ENCODE measurements at regions not wholly inside any gene's neighbourhood (a gene's known extent, or its start where the extent isn't known, plus 50 kb on each side); places are given as distances from the start of the nearest gene placed in this dataset.
"Not testable (repeated sequence)": the region's sequence is repeated elsewhere in the genome, so short reads cannot be mapped to it uniquely, and the experiment has no call there.

DNA sequence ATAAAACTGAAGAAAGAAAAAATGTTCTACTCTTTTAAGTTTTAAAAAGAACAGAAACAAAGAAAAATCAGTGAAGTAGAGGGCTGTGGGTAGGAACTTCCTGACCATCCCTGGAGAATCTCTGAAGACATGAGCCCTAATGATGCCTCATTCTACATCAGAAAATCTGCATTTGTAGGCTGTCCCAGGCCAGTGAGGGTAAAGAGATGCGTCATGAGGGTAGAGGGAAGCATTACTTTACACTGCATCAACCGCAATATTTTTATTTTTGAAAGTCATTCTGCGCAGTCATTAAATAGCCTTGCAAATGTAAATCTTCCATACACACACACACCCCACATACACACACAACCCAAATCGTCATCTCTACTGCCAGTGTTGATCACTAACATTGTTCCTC lies 82.1 kb upstream of the CABCOCO1 start:
- H3K4me1 ChIP-seq: no peaks in the 10 kb centered on the region
- no peak overlapping the region for H3K27ac ChIP-seq
- no peak overlapping the region for H3K4me3 ChIP-seq
- TF ChIP-seq, protein P1, sequence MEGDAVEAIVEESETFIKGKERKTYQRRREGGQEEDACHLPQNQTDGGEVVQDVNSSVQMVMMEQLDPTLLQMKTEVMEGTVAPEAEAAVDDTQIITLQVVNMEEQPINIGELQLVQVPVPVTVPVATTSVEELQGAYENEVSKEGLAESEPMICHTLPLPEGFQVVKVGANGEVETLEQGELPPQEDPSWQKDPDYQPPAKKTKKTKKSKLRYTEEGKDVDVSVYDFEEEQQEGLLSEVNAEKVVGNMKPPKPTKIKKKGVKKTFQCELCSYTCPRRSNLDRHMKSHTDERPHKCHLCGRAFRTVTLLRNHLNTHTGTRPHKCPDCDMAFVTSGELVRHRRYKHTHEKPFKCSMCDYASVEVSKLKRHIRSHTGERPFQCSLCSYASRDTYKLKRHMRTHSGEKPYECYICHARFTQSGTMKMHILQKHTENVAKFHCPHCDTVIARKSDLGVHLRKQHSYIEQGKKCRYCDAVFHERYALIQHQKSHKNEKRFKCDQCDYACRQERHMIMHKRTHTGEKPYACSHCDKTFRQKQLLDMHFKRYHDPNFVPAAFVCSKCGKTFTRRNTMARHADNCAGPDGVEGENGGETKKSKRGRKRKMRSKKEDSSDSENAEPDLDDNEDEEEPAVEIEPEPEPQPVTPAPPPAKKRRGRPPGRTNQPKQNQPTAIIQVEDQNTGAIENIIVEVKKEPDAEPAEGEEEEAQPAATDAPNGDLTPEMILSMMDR (IDR thresholded peaks at IDR 0.05 in 8 of 11, conservative IDR thresholded peaks at IDR 0.05 in 3 of 11): no peak
- TF ChIP-seq POLR2AphosphoS5 (IDR thresholded peaks at IDR 0.05) (no peak), POLR2A (IDR thresholded peaks at IDR 0.05) (no peak)
- 89 to 92% (median 91%) methylated on average over 4 of the region's 4 CpGs for WGBS, 5 donors
- intact Hi-C loops (cut with DNase I; ENCODE audit: low total_unique reads): no loop called here
- H3K36me3 ChIP-seq: no peaks in the 10 kb centered on the region
- DNase-seq: no peak
- no peaks in the 10 kb centered on the region for H3K27me3 ChIP-seq (replicated peaks in 1 of 7)
- no peaks in the 10 kb centered on the region for H3K9me3 ChIP-seq

DNA sequence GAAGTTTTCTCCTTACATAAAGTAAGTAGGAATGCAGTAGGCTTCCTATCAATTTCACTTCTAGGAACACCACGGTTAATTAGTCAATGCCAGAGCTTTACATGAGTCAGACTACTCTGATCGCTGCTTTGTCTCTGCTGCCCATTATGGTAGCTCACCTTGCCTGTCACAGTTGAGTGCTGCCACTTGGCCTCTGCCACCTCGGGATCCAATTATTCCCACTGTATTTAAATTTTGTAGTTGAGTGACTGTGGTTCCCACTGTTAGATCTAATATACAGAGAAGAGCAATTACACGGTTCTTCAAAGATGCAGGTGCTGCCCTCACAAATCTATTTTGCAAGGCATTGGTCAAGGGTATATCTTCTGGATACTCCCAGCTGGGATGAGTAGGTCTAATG lies 92.5 kb upstream of the CABCOCO1 start:
- DNase-seq; H3K27me3 ChIP-seq (replicated peaks in 1 of 7); H3K27ac ChIP-seq; H3K4me1 ChIP-seq; intact Hi-C loops (cut with DNase I; ENCODE audit: low total_unique reads); H3K4me3 ChIP-seq; H3K36me3 ChIP-seq: not testable (repeated sequence)
- 64 to 92% (median 79%) methylated on average over 4 of the region's 4 CpGs for WGBS, 5 donors
- peaks cover 0 to 26% (median 16%) of the 10 kb centered on the region in 8 donors for H3K9me3 ChIP-seq

DNA sequence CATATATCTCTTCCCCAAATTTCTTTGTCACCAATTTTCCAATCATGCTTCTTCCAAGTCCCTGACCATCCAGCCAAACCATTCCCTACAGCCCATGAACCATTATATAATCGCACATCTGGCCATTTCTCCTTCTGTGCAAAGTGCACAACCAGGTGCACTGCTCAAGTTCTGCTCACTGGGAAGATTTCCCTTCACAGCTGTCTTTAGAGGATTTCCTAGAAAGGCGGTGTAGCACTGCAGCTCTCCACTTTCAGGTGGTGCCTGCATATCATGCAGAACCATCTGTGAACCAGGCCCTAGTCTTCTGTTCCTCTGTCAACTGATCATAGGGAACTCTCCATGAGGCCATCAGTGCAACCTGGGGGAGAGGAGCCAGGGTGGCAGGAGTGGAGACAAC lies 95.0 kb upstream of the CABCOCO1 start:
- no peak for DNase-seq
- peaks cover 0 to 26% (median 16%) of the 10 kb centered on the region in 8 donors for H3K9me3 ChIP-seq
- intact Hi-C loops (cut with DNase I; ENCODE audit: low total_unique reads): no loop called here
- H3K4me1 ChIP-seq: no peaks in the 10 kb centered on the region
- no peak overlapping the region for H3K27ac ChIP-seq
- no peak for TF ChIP-seq POLR2AphosphoS5 (IDR thresholded peaks at IDR 0.05)
- TF ChIP-seq POLR2A (IDR thresholded peaks at IDR 0.05): no peak
- TF ChIP-seq, protein P1 (IDR thresholded peaks at IDR 0.05 in 8 of 11, conservative IDR thresholded peaks at IDR 0.05 in 3 of 11): no peak
- no peaks in the 10 kb centered on the region for H3K36me3 ChIP-seq
- H3K4me3 ChIP-seq: no peak overlapping the region
- 92 to 98% (median 95%) methylated on average over 2 of the region's 2 CpGs for WGBS, 5 donors
- H3K27me3 ChIP-seq (replicated peaks in 1 of 7): no peaks in the 10 kb centered on the region

DNA sequence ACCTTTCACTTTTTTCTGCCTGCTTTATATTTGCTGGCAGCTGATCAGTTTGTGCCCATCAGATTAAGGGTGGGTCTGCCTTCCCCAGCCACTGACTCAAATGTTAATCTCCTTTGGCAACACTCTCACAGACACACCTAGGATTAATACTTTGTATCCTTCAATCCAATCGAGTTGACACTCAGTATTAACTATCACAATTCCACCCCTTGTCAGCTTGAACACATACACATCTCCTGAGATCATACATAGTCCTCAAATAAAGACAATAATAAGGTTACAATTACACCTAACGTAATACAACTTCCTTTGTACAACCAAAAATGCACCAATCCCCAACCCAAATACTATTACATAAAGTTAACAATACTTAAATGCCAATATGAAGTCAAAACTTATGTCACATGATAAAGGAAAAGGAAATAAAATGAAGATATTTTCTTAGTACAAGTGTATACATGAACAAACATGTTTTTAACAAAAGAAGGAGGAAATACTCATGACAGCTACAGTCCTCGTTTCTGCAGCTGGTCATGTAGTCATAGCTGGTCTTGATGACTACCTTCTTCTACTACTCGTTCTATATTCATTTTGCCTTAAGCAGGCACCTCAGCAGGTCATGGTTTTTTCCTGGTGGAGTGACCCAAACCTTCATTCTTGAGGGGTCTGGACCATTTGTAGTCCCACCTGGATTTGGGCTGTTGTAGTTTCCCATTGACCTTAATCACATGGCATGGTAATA lies 96.7 kb upstream of the CABCOCO1 start:
- no peaks in the 10 kb centered on the region for H3K4me1 ChIP-seq
- no peaks in the 10 kb centered on the region for H3K27me3 ChIP-seq (replicated peaks in 1 of 7)
- TF ChIP-seq POLR2A (IDR thresholded peaks at IDR 0.05) (no peak), POLR2AphosphoS5 (IDR thresholded peaks at IDR 0.05) (no peak)
- TF ChIP-seq, protein P1 (IDR thresholded peaks at IDR 0.05 in 8 of 11, conservative IDR thresholded peaks at IDR 0.05 in 3 of 11): no peak
- no peaks in the 10 kb centered on the region for H3K36me3 ChIP-seq
- H3K27ac ChIP-seq: no peak overlapping the region
- H3K4me3 ChIP-seq: no peak overlapping the region
- H3K9me3 ChIP-seq: peaks cover 0 to 19% (median 14%) of the 10 kb centered on the region in 8 donors
- DNase-seq: no peak
- 61 to 86% (median 72%) methylated on average over 4 of the region's 4 CpGs for WGBS, 5 donors
- intact Hi-C loops (cut with DNase I; ENCODE audit: low total_unique reads): no loop called here

Data from spleen (tissue), 11 donors.